ENCODE measurements at regions not wholly inside any gene's neighbourhood (a gene's known extent, or its start where the extent isn't known, plus 50 kb on each side); places are given as distances from the start of the nearest gene placed in this dataset.

GRCh38 chr1:168830562-168830961 lies 101.6 kb upstream of the DPT start:
- ChIA-PET CTCF (no interaction called here), POLR2A (no interaction called here)
- H3K4me3 ChIP-seq (ENCODE audit: low read depth, low read length), result no peak overlapping the region
- TF ChIP-seq CTCF (IDR thresholded peaks at IDR 0.05; ENCODE audit: insufficient read depth, low read length, missing control alignments), result no peak
- DNase-seq (ENCODE audit: low read depth, low spot score), result no peak

GRCh38 chr1:168832661-168833060 lies 103.7 kb upstream of the DPT start:
- H3K4me3 ChIP-seq (ENCODE audit: low read depth, low read length), result no peak overlapping the region
- DNase-seq (ENCODE audit: low read depth, low spot score), result no peak
- ChIA-PET CTCF (no interaction called here), POLR2A (no interaction called here)
- no peak for TF ChIP-seq CTCF (IDR thresholded peaks at IDR 0.05; ENCODE audit: insufficient read depth, low read length, missing control alignments)

GRCh38 chr1:168833362-168833761 lies 104.4 kb upstream of the DPT start:
- CTCF ChIA-PET, result interaction anchor here (0.8 kb wide), 1 partner anchor 15 kb away, joined by 3 read pairs; no protein-coding TSS in a partner anchor
- no peak for TF ChIP-seq CTCF (IDR thresholded peaks at IDR 0.05; ENCODE audit: insufficient read depth, low read length, missing control alignments)
- DNase-seq (ENCODE audit: low read depth, low spot score), result no peak
- H3K4me3 ChIP-seq (ENCODE audit: low read depth, low read length), result no peak overlapping the region
- POLR2A ChIA-PET, result no interaction called here

GRCh38 chr1:168833801-168834224 lies 104.8 kb upstream of the DPT start:
- no peak overlapping the region for H3K4me3 ChIP-seq (ENCODE audit: low read depth, low read length)
- no peak for TF ChIP-seq CTCF (IDR thresholded peaks at IDR 0.05; ENCODE audit: insufficient read depth, low read length, missing control alignments)
- ChIA-PET POLR2A (no interaction called here), CTCF (interaction anchor here (0.8 kb wide), 1 partner anchor 15 kb away, joined by 3 read pairs; no protein-coding TSS in a partner anchor)
- no peak for DNase-seq (ENCODE audit: low read depth, low spot score)

- DNase-seq (ENCODE audit: low read depth, low spot score), result no peak
- CTCF ChIA-PET, result interaction anchor here (0.8 kb wide), 1 partner anchor 16 kb away, joined by 3 read pairs; no protein-coding TSS in a partner anchor
- POLR2A ChIA-PET, result no interaction called here
- H3K4me3 ChIP-seq (ENCODE audit: low read depth, low read length), result no peak overlapping the region
- TF ChIP-seq CTCF (IDR thresholded peaks at IDR 0.05; ENCODE audit: insufficient read depth, low read length, missing control alignments), result no peak
These were observed 105.3 kb upstream of the DPT start for GRCh38 chr1:168834225-168834872.

- DNase-seq (ENCODE audit: low read depth, low spot score), result no peak
- no peak for TF ChIP-seq CTCF (IDR thresholded peaks at IDR 0.05; ENCODE audit: insufficient read depth, low read length, missing control alignments)
- CTCF ChIA-PET, result no interaction called here
- no peak overlapping the region for H3K4me3 ChIP-seq (ENCODE audit: low read depth, low read length)
- POLR2A ChIA-PET, result no interaction called here
These were observed 106.2 kb upstream of the DPT start for GRCh38 chr1:168835176-168835575.

Measured in AG04449 (cell line).